Cortex of kidney (tissue), 1 donor: ENCODE measurements at regions not wholly inside any gene's neighbourhood (a gene's known extent, or its start where the extent isn't known, plus 50 kb on each side); places are given as distances from the start of the nearest gene placed in this dataset.

Experiments used
- DNase-seq: peaks from one replicate; lab custom pipeline; 2025; lab: John Stamatoyannopoulos, UW

DNA sequence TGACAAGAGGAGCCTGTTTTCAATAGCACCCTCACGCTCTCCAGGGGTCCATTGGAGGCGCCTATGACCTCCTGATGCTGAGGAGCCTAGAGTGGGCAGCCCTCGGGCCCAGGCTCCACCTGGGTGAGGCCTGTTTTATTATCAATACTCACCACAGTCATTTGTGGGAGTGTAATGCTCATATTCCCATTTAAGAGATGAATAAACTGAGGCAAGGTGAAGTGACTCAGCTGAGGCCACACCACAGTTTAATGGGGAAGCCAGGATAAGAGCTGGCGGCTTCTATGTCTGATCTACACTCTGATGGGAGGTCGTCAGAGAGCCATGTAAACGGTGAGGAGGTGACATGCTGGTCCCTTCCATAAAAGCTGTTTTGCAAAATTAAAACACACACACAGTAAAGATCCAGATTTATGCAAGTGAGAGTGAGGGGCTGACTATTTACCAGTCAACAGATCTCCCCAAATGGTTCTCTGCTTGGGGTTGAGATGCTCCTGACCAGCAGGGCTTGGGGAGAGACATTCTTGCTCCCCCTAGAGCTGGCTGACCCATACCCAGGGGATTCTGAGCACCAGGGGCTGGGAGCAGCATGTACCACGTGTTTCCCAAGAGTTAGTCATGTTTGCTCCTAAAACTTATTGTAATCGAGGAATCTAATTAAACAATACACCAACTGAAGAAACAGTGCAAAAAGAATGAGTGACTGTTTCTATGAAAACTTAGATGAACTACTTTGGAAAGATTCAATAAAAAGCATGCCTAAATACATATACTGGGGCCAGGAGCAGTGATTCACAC, 81.0 kb upstream of the INSIG1 start:
- DNase-seq = no peak

GRCh38 chr7:155217634-155218033, 80.0 kb upstream of the INSIG1 start:
- no peak for DNase-seq

- DNase-seq = no peak
Measured at GRCh38 chr7:155218276-155219153, 79.2 kb upstream of the INSIG1 start.

DNA sequence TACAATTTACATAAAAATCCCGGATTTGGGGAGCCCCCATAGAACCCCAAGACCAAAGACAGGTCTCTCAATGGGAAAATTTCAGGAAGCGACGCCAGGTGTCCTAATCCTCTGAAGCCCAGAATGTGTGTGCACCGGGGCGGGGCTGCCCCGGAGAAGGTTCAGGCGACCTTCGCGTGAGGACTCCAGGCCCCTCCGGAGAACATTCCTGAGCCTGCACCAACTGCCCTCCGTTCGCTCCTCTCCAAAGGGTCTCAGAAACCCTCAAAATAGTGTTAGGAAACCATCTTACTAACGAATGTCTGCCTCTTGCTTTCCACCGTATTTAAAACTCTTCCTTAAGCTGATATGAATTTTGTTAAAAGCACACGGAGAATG, 78.5 kb upstream of the INSIG1 start:
- no peak for DNase-seq

- no peak for DNase-seq
Measured at GRCh38 chr7:155219947-155220769, 77.5 kb upstream of the INSIG1 start.

DNA sequence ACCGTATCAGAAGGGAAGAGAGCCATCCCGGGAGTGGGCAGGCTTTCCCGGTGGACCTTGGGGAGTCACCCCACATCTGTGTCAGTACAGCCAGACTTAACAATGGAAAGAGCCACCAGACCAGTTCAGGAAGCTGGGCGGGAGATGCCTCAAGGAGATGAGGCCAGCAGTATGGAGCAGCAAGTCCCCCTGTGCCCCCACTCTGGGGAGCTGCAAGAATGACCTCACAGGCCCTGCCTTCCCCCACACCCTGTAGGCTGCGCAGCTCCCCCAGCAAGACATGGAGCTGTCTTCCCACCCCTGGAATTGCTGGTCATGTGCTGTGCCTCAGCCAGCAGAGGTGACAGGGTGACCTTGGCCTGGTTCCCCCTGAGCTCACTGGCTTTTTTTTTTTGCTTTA, 76.8 kb upstream of the INSIG1 start:
- DNase-seq = no peak

DNA sequence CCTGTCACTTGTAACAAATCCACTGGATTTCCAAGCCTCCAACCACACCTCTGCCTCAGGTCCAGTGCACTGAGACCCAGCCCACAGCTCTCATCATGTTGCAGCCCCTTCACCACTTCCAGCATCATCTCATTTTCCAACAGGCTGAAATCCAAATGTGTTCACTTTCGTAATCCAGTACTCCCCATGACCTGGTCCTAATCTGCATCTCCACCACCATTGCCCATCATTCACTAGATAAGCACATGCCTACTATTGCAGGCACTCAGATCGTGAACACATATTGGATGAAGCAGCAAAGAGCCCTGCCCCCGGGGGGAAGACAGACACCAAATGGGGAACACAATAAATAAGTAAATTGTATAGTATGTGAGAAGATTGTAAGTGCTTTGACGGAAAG, 76.1 kb upstream of the INSIG1 start:
- DNase-seq = no peak

DNA sequence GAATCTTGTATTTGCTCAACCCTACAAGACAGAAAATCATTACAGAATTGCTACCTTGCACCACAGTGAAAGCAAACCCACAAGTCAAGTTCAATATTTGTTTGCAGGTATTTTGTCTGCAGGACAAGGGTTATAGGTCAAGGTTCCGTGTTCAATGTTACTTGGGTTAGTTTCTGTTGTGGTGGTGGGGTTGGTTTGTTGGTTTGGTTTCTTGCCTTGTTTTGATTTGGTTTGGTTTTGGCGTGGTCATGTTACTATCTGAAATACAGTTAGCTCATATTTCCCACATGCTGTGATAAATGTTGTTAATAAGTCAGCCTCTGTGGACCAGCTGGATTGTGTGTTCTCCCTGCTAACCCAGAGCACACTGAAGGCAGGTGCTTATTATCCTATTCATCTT, 75.6 kb upstream of the INSIG1 start:
- no peak for DNase-seq

DNA sequence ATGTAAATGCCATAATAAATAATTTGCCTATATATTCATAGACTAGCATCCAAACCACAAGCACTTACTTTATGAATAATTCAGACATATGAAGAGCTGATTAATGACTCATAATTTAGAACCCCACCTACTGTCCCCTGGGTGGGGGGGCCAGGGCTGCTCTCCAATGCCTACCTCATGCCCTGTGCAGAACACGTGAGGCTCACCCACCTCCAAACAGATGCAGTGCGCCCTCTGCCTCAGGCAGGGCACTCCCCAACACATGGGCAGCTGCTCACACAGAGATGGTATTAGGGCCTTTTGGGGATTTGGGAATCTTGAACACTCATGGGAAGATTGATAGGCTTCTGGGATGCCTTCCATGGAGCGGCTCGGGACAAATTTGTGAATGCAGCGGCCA, 75.1 kb upstream of the INSIG1 start:
- DNase-seq = no peak

- no peak for DNase-seq
Measured at GRCh38 chr7:155223021-155223420, 74.7 kb upstream of the INSIG1 start.

DNA sequence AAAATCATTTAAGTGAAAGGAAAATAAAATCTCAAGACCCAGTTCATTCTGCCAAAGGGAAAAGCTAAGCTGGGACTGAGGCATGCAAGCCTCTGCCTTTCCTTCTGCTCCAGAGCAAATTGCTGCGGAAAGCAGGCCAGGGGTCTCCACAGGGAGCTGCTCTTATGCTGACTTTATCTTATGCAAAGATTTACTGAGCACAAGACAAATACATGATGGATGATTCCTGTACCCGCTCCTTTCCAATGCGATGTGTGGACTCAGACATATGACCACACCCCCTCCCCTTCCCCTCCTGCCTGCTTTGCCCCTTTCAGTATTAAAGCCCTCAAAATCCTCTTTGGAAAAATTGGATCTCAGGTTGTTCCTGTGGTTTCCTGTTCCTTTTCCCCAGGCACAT, 74.2 kb upstream of the INSIG1 start:
- DNase-seq = no peak

DNA sequence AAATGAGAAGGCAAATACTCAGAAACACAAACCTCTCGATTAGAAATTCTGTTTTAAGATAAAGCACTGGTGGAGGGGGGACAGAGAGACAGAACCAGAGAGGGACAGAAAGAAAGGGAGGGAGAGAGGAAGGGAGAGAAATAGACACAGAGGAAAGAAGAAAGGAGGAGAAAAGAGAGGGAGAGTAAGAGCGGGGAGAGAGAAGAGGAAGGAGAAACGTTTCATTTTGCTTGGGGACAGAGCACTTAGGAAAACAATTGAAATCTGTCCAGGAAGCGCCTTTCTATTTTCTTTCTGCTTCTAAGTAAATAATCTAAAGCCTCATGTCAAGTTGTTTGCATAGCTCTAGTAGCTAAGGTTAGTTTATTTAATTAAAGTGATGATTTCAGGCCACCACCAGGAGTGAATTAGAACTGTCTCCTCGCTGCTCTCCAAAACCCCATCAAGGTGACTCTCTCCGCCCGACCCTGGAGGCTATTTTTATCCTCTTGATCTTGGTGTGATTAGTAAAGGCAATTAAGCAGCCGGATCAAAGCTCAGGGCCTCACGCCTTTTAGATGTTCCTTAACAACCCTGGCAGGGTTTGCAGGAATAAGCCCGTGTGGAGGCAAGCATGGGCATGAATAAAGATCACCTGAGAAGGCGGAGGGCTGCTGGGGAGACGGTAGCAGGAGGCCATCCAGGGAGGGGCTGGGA, 73.4 kb upstream of the INSIG1 start:
- DNase-seq = no peak

- no peak for DNase-seq
Measured at GRCh38 chr7:155225095-155225494, 72.6 kb upstream of the INSIG1 start.

GRCh38 chr7:155225516-155225915, 72.2 kb upstream of the INSIG1 start:
- no peak for DNase-seq

- no peak for DNase-seq
Measured at GRCh38 chr7:155226261-155227003, 71.2 kb upstream of the INSIG1 start.

GRCh38 chr7:155227004-155227787, 70.5 kb upstream of the INSIG1 start:
- no peak for DNase-seq

DNA sequence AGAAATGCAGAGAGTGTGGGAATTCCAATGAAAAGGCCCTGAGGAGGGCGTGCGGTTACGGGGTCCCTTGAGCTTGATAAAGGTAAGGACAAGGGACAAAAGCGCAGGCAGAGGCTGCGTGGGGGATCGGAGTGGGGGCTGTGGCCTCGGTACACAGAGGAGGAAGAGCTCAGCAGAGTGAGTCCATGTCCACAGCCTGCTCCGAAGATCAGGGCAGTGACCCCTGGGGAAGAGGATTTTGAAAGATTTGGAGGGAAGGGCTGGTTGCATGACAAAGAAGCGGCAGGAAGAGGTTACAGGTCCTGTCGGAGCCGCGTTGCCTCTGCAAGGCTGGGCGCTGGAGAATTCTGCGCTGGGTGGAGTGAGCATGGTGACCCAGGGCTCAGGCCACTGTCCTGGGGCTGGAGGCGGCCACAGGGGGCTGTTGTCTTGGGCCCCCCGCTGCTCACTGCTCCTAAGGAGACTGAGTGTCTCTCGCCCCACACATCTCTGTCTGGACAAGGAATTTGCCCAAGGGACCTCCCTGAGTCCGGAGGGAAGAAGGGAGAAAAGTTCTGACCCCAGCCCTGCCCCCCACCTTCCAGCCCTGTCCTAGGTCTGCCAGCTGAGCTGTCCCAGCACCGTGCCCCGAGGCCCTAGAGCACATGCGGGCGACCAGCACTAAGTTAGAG, 69.8 kb upstream of the INSIG1 start:
- DNase-seq = no peak

- DNase-seq = no peak
Measured at GRCh38 chr7:155228459-155228845, 69.2 kb upstream of the INSIG1 start.

DNA sequence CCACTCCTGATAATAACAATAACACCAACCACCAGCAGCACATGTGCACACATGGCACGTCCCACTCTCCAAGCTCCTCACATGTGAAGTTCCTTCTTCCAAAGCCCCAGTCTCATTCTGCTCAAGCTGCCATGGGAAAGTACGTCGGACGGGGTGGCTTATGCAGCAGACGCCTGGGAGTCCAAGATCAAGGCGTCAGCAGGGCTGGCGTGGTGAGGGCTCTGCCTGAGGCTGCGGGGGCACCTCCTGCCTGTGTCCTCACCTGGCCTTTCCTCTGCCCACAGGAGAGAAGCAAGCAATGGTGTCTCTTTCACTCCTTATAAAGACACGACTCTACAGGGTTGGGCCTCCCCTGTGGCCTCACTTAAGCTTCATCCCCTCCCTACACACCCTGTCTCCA, 68.8 kb upstream of the INSIG1 start:
- no peak for DNase-seq
